Neural progenitor cell (in vitro differentiated cells): ENCODE measurements at regions not wholly inside any gene's neighbourhood (a gene's known extent, or its start where the extent isn't known, plus 50 kb on each side); places are given as distances from the start of the nearest gene placed in this dataset.

Source experiments
- CTCF ChIP-seq: fragments of 200-600 bp; sonication (generic); IDR thresholded peaks from 2 replicates; pipeline ENCODE4 v1.5.1; 2017; ENCODE audit warnings: antibody characterized with exemption, mild to moderate bottlenecking
- EZH2 ChIP-seq: fragments of 200-600 bp; sonication (generic); IDR thresholded peaks from 2 replicates; pipeline ENCODE4 v1.6.1; 2017; ENCODE audit warnings: antibody characterized with exemption, mild to moderate bottlenecking, moderate library complexity
- EZH2phosphoT487 ChIP-seq: fragments of 200-600 bp; sonication (generic); IDR thresholded peaks from 2 replicates; pipeline ENCODE4 v1.6.1; 2017; ENCODE audit warnings: antibody characterized with exemption

- TF ChIP-seq CTCF: no peak
- no peak for TF ChIP-seq EZH2
- no peak for TF ChIP-seq EZH2phosphoT487
Measured at GRCh38 chr12:25308756-25309155, 58.0 kb upstream of the KRAS start.
